Urothelium cell line (cell line): ENCODE measurements at regions not wholly inside any gene's neighbourhood (a gene's known extent, or its start where the extent isn't known, plus 50 kb on each side); places are given as distances from the start of the nearest gene placed in this dataset.
A peak's percentile ranks its signal among the peaks of the same experiment; 100 is the strongest.
"Not testable (repeated sequence)": the region's sequence is repeated elsewhere in the genome, so short reads cannot be mapped to it uniquely, and the experiment has no call there.

Experiments used
- DNase-seq: peaks from one replicate; pipeline ENCODE4 v3.0.0; 2011; ENCODE audit warnings: low spot score, mixed read lengths
- FAIRE-seq: peaks from 2 replicates; lab custom pipeline; 2011; peaks lifted over from hg19 to GRCh38; lab: Jason Lieb, UNC

DNA sequence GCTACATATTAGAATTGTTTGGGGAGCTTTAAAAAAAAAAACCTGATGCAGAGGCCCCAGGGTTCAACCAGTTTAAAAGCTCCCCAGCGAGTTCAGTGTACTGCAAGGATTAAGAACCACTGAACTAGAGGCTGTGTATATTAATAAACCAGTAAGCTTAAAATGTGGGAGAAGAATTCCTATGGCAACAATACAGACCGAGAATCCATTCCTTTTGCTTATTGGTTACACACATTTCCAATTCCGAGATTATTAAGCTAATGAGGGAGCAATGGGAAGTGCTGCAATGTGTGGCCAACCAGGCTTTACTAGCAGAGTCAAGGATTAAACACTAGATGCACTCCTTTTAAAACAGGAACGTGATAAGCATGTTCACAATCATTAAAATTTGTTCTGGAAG is 204.4 kb downstream of the TDRD15 start:
- FAIRE-seq, result no peak
- DNase-seq, result no peak

GRCh38 chr2:21330786-21331391 is 207.1 kb downstream of the TDRD15 start:
- no peak for DNase-seq

DNA sequence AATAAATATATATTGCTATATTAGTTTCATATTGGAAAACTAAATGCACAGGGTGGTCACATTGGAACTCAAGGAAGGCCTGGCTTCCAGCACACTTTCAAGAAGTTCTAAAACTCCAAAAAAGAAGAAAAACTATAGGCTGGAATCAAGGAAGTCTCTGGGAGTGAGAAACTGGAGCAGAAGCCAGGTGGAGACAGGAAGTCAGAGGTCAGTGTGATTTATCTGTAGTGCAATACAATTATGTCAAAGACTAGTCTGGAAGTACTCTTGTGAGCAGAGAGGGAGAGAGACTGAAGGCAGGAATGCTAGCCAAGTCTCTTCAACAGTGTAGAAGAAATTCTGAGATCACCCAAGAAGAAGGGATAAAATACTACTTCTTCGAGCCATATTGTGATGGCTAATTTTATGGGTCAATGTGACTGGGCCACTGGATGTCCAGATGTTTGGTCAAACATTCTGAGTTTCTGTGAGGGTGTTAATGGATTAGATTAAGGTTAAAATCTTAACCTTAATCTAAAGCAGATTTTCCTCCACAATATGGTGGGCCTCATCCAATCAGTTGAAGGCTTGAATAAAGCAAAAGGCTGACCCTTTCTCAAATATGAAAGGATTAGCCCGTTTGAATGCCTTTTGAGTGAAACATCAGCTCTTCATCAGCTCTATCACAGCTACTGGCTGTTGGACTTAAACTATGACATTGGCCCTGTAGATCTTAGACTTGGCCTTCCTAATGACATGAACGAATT is 208.0 kb downstream of the TDRD15 start:
- FAIRE-seq (no peak), DNase-seq (no peak)

More at GRCh38 chr2:21330786-21331391, 207.1 kb downstream of the TDRD15 start:
- FAIRE-seq, result no peak

DNA sequence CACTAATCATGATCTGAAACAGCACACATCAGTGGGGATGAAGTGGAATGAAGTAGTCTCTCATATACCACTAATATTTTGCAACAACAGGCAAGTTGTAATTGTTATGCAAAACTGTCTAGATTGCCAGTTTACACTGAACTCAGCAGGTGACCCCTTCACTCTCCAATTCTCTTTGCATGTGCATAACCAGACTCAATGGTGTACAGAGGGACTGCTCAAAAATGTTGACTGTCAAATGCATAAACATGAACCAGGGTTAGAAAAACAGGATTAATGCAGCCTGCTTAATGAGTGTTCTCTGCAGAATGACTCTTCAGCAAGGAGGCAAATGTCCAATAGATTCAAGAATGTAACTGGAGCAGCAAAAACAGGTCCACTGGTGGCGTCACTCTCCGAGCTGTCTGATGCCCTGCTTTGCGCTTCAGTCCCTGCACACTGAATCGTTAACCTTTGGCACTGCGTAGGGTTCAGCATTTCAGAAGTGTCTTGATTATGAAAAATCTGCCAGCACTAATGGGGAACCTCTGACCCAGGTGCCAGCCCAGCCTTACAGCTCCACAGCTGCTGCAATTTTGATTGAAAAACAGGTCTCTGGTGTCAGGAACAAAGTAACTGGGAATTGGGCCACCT is 209.3 kb downstream of the TDRD15 start:
- FAIRE-seq (peak; percentile 37), DNase-seq (no peak)

GRCh38 chr2:21333684-21334083 is 209.9 kb downstream of the TDRD15 start:
- DNase-seq, result no peak
- FAIRE-seq, result no peak

- DNase-seq (no peak), FAIRE-seq (no peak)
Measured at GRCh38 chr2:21346984-21347383, 223.2 kb downstream of the TDRD15 start.

DNA sequence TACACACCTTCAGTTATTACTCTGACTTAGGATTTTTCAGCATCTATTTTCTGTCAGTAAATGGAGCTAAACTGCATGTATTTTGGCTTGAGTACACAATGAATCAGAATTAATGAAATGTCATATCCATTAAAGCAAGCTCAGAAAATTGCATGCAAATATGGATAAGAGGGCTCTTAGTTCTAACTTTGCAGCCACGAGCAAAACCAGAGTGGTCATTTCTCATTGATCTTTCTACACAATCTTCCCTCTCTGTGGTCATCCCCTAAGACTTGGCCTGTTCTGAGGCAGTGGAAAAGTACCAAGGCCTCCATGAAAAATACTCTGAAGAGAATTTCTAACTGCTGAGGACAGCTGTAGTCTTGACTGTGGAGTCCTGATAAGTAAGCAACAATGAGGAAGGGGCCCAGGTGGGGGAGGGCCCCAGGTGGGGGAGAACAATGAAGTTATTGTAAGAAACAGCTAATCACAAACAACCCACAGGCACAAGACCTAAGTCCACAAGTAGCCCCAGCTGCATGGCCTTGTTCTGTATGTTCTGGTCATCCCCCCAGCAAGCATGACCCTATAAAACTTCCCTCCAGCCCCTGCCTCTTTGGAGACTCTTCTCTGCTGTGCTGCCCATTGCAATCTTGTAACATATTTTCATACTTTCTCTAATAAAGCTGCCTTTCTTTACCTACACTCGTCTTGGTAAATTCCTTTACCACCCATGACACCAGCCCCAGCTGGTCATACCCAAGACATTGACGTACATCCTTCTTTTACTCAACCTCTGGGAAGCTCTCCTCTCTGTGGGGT is 230.3 kb downstream of the TDRD15 start:
- no peak for DNase-seq
- FAIRE-seq, result peak; percentile 23

DNA sequence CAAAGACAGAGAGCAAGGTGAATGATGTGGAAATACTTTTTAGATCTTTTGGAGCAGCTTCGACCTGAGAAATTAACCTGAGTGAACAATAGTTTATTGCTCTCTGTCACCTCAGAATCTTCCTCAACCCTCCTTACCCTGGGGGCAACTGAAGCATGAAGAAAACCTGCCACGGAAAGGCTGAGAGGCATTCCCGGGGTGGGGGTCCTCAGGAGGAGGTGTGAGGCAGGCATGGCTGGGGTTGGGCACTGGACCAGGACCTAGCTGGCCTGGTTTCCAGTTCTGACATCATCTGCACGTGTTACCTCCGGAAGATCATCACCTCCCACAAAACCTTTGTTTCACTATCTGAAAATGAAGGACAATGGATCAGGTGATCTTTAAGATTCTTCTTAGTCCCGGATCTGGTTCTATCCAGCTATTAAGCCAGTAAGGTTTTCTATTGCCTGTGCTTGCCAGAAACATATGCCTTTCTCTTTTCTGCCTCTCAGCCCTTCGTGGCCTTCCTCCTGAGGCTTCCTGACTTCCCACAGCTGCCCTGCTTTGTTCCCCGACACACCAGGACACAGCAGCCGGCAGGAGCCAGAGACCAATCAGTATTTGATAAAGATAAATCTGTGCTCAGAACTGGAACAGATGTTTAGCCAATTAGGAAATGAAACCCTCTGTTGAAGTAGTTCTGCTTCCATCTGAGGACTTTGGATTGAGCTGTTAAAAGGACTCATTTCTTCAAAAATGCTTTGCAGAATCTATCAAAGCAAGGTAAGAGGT is 232.5 kb downstream of the TDRD15 start:
- no peak for FAIRE-seq
- DNase-seq, result no peak

GRCh38 chr2:21356857-21357255 is 233.1 kb downstream of the TDRD15 start:
- FAIRE-seq (no peak), DNase-seq (no peak)

GRCh38 chr2:21358976-21359375 is 235.2 kb downstream of the TDRD15 start:
- FAIRE-seq (no peak), DNase-seq (no peak)

DNA sequence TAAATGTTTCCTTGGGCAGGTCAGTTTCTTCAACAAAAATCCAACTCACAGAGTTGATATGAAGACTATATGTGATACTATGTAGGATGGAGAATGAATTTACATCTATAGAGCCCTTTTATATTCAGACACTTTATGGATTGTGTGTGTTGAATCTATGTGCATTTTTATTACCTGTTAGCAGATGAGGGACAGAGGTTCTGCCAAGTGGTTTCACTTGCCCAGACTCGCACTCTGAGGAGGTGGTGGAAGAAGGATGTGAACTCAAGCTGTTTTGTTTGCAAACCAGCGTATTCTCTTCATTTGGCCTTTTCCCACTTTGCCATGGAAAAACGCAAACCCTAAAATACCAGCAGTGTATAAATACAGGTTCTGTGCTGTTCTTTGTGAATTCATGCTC is 237.6 kb downstream of the TDRD15 start:
- DNase-seq, result no peak
- FAIRE-seq, result no peak

- FAIRE-seq, result peak; percentile 9
Measured at GRCh38 chr2:21361957-21362486, 238.3 kb downstream of the TDRD15 start.

GRCh38 chr2:21363364-21363763 is 239.6 kb downstream of the TDRD15 start:
- DNase-seq (no peak), FAIRE-seq (no peak)

More at GRCh38 chr2:21361957-21362486, 238.3 kb downstream of the TDRD15 start:
- no peak for DNase-seq

GRCh38 chr2:21367421-21367820 is 243.7 kb downstream of the TDRD15 start:
- peak; percentile 53 for FAIRE-seq
- peak; percentile 44 for DNase-seq

GRCh38 chr2:21369787-21370186 is 246.0 kb downstream of the TDRD15 start:
- FAIRE-seq, result no peak

GRCh38 chr2:21371499-21372003 is 247.8 kb downstream of the TDRD15 start:
- FAIRE-seq, result no peak

More at GRCh38 chr2:21369787-21370186, 246.0 kb downstream of the TDRD15 start:
- no peak for DNase-seq

DNA sequence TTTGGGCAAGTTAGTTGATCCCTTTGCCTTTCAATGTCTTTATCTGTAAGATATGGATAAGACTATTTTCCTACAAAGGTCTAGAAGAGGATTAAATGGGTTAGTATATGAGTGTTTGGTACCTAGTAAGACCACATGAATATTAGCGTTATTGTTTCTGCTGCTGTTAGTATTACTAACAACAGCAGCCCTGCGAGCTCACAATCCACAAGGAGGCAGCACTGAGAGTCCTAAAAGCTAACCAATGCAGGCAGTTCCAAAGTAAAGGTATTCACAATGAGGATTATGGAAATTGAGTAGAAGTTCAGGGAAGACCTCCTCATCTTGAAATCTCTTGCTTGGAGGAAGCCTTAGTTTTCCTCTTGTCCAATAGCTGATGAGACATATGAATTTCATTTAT is 248.9 kb downstream of the TDRD15 start:
- FAIRE-seq (no peak), DNase-seq (no peak)

More at GRCh38 chr2:21371499-21372003, 247.8 kb downstream of the TDRD15 start:
- no peak for DNase-seq

DNA sequence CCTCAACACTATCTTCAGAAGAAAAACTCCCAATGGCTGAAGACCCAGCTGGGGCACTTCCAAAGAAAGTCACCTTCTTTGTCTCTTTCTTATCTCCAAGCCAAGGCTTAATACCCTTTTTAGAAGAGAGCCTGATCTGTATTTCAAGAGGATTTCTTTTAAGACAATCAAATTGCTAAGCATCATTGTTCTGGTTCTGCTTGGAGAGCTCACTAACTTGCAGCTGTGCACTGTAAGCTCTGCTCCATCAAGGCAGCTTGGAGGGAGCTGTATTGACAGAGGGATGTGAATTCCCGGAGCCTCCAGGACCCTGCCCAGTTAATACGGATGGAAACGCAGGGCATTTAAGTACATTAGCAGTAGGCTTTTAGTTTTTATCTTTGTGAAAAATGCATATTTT is 253.1 kb downstream of the TDRD15 start:
- FAIRE-seq (no peak), DNase-seq (no peak)

DNA sequence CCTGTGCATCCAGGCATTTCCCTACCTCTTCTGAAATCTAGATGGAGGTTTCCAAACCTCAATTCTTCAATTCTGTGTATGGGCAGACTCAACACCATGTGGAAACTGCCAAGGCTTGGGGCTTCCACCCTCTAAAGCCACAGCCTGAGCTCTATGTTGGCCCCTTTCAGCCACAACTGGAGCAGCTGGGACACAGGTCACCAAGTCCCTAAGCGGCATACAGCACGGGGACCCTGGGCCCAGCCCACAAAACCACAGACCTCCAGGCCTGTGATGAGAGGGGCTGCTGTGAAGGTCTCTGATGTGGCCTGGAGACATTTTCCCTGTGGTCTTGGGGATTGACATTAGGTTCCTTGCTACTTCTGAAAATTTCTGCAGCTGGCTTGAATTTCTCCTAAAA is 255.4 kb downstream of the TDRD15 start:
- FAIRE-seq, result no peak
- no peak for DNase-seq

DNA sequence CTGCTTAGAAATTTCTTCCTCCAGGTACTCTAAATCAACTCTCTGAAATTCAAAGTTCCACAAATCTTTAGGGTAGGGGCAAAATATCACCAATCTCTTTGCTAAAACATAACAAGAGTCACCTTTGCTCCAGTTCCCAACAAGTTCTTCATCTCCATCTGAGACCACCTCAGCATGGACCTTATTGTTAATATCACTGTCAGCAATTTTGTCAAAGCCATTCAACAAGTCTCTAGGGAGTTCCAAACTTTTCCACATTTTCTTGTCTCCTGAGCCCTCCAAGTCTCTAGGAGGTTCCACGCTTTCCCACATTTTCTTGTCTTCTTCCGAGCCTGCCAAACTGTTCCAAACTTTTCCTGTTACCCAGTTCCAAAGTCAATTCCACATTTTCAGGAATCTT is 255.9 kb downstream of the TDRD15 start:
- not testable (repeated sequence) for FAIRE-seq

More for the DNA sequence above, 255.9 kb downstream of the TDRD15 start:
- not testable (repeated sequence) for DNase-seq
